ENCODE measurements at regions not wholly inside any gene's neighbourhood (a gene's known extent, or its start where the extent isn't known, plus 50 kb on each side); places are given as distances from the start of the nearest gene placed in this dataset.
A peak's percentile ranks its signal among the peaks of the same experiment; 100 is the strongest.

GRCh38 chr2:238666543-238666942, 181.3 kb upstream of the TWIST2 start:
- no peaks in the 10 kb centered on the region for H3K4me1 Mint-ChIP-seq
- peaks cover 6 to 47% (median 17%) of the 10 kb centered on the region in 7 donors for H3K9me3 Mint-ChIP-seq
- ATAC-seq (ENCODE audit: low read depth in 2 of 2) (no peak), DNase-seq (no peak)
- H3K27ac Mint-ChIP-seq, result no peak overlapping the region
- H3K27me3 Mint-ChIP-seq, result peaks cover 0 to 3% (median 0%) of the 10 kb centered on the region in 3 donors
- peaks cover 0 to 3% of the 10 kb centered on the region in 2 donors for H3K36me3 Mint-ChIP-seq
- H3K4me3 Mint-ChIP-seq, result no peak overlapping the region

DNA sequence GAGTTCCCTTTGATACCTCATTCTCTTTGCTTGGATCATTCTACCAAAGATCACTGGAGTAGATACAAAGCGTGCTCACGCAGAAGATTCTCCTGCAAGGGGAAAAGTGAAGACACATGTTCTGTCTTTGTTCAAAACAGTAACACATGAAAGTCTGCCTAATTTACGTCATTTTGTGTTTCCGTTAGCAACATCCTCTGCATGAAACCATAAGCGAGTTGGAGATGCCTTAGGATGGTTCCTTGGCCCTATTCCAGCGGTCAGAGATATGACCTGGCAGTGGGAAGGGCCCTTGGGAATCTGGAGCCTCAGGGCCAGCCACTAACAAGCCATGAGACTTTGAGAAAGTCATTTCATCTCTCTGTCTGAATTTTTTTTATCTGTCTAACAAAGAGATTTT, 180.9 kb upstream of the TWIST2 start:
- H3K9me3 Mint-ChIP-seq, result peaks cover 6 to 50% (median 17%) of the 10 kb centered on the region in 7 donors
- peaks cover 0 to 3% (median 0%) of the 10 kb centered on the region in 3 donors for H3K27me3 Mint-ChIP-seq
- no peak overlapping the region for H3K27ac Mint-ChIP-seq
- DNase-seq (no peak), ATAC-seq (ENCODE audit: low read depth in 2 of 2) (no peak)
- H3K4me3 Mint-ChIP-seq, result no peak overlapping the region
- H3K4me1 Mint-ChIP-seq, result no peaks in the 10 kb centered on the region
- peaks cover 0 to 3% of the 10 kb centered on the region in 2 donors for H3K36me3 Mint-ChIP-seq

GRCh38 chr2:238667639-238668038, 180.2 kb upstream of the TWIST2 start:
- no peak for ATAC-seq (ENCODE audit: low read depth in 2 of 2)
- Mint-ChIP-seq H3K36me3 (peaks cover 0 to 3% of the 10 kb centered on the region in 2 donors), H3K4me1 (no peaks in the 10 kb centered on the region), H3K9me3 (peaks cover 11 to 53% (median 20%) of the 10 kb centered on the region in 7 donors), H3K27ac (no peak overlapping the region), H3K4me3 (no peak overlapping the region), H3K27me3 (peaks cover 0 to 6% (median 3%) of the 10 kb centered on the region in 3 donors)
- no peak for DNase-seq

- H3K9me3 Mint-ChIP-seq, result peaks cover 11 to 45% (median 20%) of the 10 kb centered on the region in 7 donors
- no peak for ATAC-seq (ENCODE audit: low read depth in 2 of 2)
- no peak for DNase-seq
- H3K36me3 Mint-ChIP-seq, result peaks cover 0 to 3% of the 10 kb centered on the region in 2 donors
- H3K27ac Mint-ChIP-seq, result peak overlapping the region in 1 of 6 donors; percentile 6
- H3K27me3 Mint-ChIP-seq, result peaks cover 0 to 6% (median 3%) of the 10 kb centered on the region in 3 donors
- H3K4me3 Mint-ChIP-seq, result no peak overlapping the region
- no peaks in the 10 kb centered on the region for H3K4me1 Mint-ChIP-seq
Observed at GRCh38 chr2:238668426-238668825, 179.5 kb upstream of the TWIST2 start.

GRCh38 chr2:238669046-238669445, 178.8 kb upstream of the TWIST2 start:
- Mint-ChIP-seq H3K9me3 (peaks cover 11 to 40% (median 17%) of the 10 kb centered on the region in 7 donors), H3K4me3 (no peak overlapping the region), H3K27ac (no peak overlapping the region), H3K27me3 (peaks cover 0 to 6% (median 3%) of the 10 kb centered on the region in 3 donors), H3K36me3 (peaks cover 0 to 3% of the 10 kb centered on the region in 2 donors), H3K4me1 (no peaks in the 10 kb centered on the region)
- DNase-seq, result no peak
- ATAC-seq (ENCODE audit: low read depth in 2 of 2), result no peak

DNA sequence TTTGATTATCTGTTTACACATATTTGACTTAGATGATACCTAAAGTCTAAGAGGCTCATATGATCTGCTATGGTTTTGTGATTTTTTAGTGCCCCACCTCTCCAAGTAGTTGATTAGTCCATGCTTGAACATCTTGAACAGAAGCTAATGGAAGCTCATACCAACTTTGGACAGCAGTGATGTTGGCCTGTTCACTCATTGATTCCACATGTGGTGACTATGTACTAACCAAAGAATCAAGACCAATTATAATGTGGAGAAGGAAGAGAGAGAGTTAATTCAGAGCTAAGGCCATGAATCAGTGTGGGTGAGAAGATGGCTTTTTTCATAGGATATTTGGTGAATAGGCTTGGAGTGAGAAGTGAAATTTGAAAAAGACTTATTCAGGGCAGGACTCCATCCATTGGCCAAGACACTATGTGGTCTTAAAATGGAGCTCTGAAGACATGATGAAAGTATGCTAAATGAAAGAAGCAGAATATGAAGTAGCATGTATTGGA, 178.3 kb upstream of the TWIST2 start:
- Mint-ChIP-seq H3K4me3 (no peak overlapping the region), H3K27me3 (peaks cover 0 to 6% (median 3%) of the 10 kb centered on the region in 3 donors), H3K36me3 (peaks cover 0 to 3% of the 10 kb centered on the region in 2 donors), H3K4me1 (no peaks in the 10 kb centered on the region), H3K9me3 (peaks cover 12 to 34% (median 17%) of the 10 kb centered on the region in 7 donors), H3K27ac (peak overlapping the region in 1 of 6 donors; percentile 41)
- ATAC-seq (ENCODE audit: low read depth in 2 of 2), result no peak
- DNase-seq, result no peak

DNA sequence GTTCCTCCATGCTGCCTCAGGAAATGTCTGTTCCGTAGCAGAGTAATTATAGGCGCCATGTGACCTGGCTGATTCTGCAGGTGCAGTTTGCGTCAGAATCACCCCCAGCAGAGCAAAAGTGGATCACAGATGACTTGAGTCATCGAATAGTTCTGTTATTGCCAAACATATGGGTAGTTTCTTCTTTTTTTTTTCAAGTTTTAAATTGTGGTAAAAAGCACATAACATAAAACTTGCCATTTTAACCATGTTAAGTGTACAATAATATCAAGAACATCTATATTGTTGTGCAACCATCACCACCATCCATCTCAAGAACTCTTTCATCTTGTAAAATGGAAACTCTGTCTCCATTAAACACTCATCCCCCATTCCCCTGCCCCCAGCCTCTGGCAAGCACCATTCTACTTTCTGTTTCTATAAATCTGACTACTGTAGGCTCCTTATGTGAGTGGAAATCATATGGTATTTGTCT, 177.7 kb upstream of the TWIST2 start:
- no peak for ATAC-seq (ENCODE audit: low read depth in 2 of 2)
- H3K27ac Mint-ChIP-seq, result no peak overlapping the region

DNA sequence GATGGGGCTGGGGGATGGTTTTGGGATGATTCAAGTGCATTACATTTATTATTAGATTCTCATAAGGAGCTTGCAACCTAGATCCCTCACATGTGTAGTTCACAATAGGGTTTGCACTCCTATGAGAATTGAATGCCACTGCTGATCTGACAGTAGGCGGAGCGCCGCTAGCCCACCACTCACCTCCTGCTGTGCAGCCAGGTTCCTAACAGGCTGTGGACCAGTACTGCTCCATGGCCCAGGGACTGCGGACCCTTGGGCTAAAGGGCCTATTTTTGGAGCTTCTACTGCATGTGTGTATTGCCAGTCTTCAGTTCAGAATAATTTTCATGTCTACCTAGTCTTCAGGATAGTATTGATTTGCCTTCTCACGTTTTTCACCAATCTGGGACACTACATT, 165.3 kb upstream of the TWIST2 start:
- no peak overlapping the region for H3K27ac Mint-ChIP-seq
- H3K4me1 Mint-ChIP-seq, result no peaks in the 10 kb centered on the region
- ATAC-seq (ENCODE audit: low read depth in 2 of 2) (no peak), DNase-seq (no peak)
- peaks cover 36 to 57% (median 40%) of the 10 kb centered on the region in 3 donors for H3K27me3 Mint-ChIP-seq
- peaks cover 5 to 23% (median 11%) of the 10 kb centered on the region in 7 donors for H3K9me3 Mint-ChIP-seq
- no peak overlapping the region for H3K4me3 Mint-ChIP-seq
- peaks cover 5 to 6% of the 10 kb centered on the region in 2 donors for H3K36me3 Mint-ChIP-seq

More for the DNA sequence above, 177.7 kb upstream of the TWIST2 start:
- no peaks in the 10 kb centered on the region for H3K4me1 Mint-ChIP-seq
- peaks cover 0 to 8% (median 3%) of the 10 kb centered on the region in 3 donors for H3K27me3 Mint-ChIP-seq
- H3K9me3 Mint-ChIP-seq, result peaks cover 8 to 31% (median 15%) of the 10 kb centered on the region in 7 donors
- H3K36me3 Mint-ChIP-seq, result peaks cover 0 to 3% of the 10 kb centered on the region in 2 donors
- H3K4me3 Mint-ChIP-seq, result no peak overlapping the region
- DNase-seq, result no peak

- no peak for ATAC-seq (ENCODE audit: low read depth in 2 of 2)
Observed at GRCh38 chr2:238684362-238685326, 163.2 kb upstream of the TWIST2 start.

GRCh38 chr2:238685327-238685709, 162.6 kb upstream of the TWIST2 start:
- Mint-ChIP-seq H3K4me3 (no peak overlapping the region), H3K27ac (no peak overlapping the region), H3K9me3 (peaks cover 0 to 6% (median 0%) of the 10 kb centered on the region in 7 donors), H3K36me3 (no peaks in the 10 kb centered on the region), H3K27me3 (peaks cover 33 to 43% (median 36%) of the 10 kb centered on the region in 3 donors), H3K4me1 (no peaks in the 10 kb centered on the region)
- ATAC-seq (ENCODE audit: low read depth in 2 of 2) (no peak), DNase-seq (no peak)

More at GRCh38 chr2:238684362-238685326, 163.2 kb upstream of the TWIST2 start:
- Mint-ChIP-seq H3K27ac (no peak overlapping the region), H3K36me3 (no peaks in the 10 kb centered on the region), H3K4me1 (no peaks in the 10 kb centered on the region), H3K4me3 (no peak overlapping the region), H3K27me3 (peaks cover 33 to 43% (median 36%) of the 10 kb centered on the region in 3 donors), H3K9me3 (peaks cover 0 to 6% (median 0%) of the 10 kb centered on the region in 7 donors)
- DNase-seq, result no peak

GRCh38 chr2:238685713-238686112, 162.2 kb upstream of the TWIST2 start:
- Mint-ChIP-seq H3K27me3 (peaks cover 33 to 43% (median 36%) of the 10 kb centered on the region in 3 donors), H3K4me3 (no peak overlapping the region), H3K4me1 (no peaks in the 10 kb centered on the region), H3K36me3 (no peaks in the 10 kb centered on the region), H3K27ac (no peak overlapping the region), H3K9me3 (peaks cover 0 to 6% (median 0%) of the 10 kb centered on the region in 7 donors)
- DNase-seq (no peak), ATAC-seq (ENCODE audit: low read depth in 2 of 2) (no peak)

- no peak for ATAC-seq (ENCODE audit: low read depth in 2 of 2)
- DNase-seq, result no peak
- Mint-ChIP-seq H3K27ac (no peak overlapping the region), H3K36me3 (no peaks in the 10 kb centered on the region), H3K27me3 (peaks cover 30 to 39% (median 34%) of the 10 kb centered on the region in 3 donors), H3K4me3 (no peak overlapping the region), H3K4me1 (no peaks in the 10 kb centered on the region), H3K9me3 (peaks cover 0 to 2% (median 0%) of the 10 kb centered on the region in 7 donors)
Observed at GRCh38 chr2:238686223-238686622, 161.7 kb upstream of the TWIST2 start.

Measured in naive B cell (primary cell).